ENCODE measurements at regions not wholly inside any gene's neighbourhood (a gene's known extent, or its start where the extent isn't known, plus 50 kb on each side); places are given as distances from the start of the nearest gene placed in this dataset.

DNA sequence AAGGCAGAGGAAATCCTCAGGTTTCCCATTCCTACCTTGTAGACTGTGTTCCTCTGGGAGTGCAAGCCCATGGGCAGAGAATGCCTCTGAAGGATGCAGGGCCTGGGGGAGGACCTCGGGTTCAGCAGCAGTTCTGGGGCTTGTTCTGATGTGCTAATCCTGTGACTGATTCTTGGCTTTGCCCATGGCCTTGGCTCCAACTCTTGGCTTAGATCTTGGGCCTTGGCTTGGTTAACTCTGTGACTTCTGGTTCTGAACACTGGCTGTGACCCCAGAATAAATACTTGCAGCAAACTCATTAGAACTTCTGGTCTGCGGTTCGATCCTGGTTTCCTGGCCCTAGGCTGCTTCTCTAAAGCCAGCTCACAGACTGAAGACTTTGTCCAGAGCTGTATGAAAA, 366.9 kb upstream of the ZEB2 start:
- DNase-seq (ENCODE audit: low spot score): no peak

DNA sequence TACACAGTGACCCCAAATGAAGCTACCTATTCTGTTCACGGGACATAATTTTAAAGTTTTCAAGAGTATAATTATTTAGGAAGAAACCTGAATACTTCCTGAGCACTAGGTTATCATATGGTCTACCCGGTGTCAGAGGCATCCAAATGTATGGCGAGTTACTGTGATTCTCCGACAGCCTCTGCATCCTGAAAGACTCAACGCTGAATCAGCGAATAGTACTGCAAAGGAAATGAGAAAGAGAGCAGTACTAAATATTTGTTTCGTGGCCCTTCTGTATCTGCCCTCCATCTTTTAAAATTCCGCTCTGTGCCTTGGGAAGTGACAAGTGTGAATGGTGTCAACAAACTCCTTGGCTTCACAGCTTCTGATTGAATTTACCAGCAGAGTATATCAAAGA, 358.0 kb upstream of the ZEB2 start:
- DNase-seq (ENCODE audit: low spot score): no peak

GRCh38 chr2:144876013-144876412, 356.1 kb upstream of the ZEB2 start:
- no peak for DNase-seq (ENCODE audit: low spot score)

GRCh38 chr2:144875290-144875969, 355.5 kb upstream of the ZEB2 start:
- no peak for DNase-seq (ENCODE audit: low spot score)

DNA sequence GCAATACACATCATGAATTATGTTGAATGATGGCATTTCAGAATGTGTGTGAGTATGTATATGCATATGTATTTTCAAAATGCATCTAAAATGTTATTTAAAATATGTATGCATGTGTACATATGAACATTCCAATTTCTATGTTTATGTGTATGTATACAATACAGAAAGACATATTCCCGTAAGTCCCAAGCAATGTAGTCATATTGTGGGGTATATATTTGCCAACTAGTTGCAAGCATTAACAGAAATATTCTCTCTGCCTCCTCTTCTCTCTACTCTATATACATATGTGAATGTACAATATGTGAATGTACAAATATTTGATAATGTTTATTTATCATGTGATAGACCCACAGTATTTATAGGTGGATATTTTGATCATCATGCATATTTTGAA, 345.8 kb upstream of the ZEB2 start:
- DNase-seq (ENCODE audit: low spot score): no peak

GRCh38 chr2:144859716-144860115, 339.8 kb upstream of the ZEB2 start:
- no peak for DNase-seq (ENCODE audit: low spot score)

DNA sequence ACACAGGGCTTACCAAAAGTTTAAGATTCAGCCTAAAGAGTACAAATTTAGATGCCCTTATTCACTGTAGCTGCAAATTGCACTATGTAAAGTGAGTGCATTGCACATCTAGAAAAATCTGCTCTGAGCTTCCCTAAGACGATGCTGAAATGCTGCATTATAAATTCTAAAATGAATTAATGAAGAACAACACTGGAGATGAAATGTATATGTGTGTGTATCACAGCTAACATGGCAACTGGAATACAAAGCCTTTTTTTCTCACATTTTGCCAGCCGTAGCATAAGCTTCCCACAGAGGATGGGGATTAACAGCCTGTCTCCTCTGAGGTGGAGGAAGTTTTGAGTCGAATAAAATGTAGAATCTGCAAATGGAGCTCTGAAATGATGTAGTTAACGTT, 338.3 kb upstream of the ZEB2 start:
- DNase-seq (ENCODE audit: low spot score): no peak

GRCh38 chr2:144854596-144854995, 334.7 kb upstream of the ZEB2 start:
- no peak for DNase-seq (ENCODE audit: low spot score)

DNA sequence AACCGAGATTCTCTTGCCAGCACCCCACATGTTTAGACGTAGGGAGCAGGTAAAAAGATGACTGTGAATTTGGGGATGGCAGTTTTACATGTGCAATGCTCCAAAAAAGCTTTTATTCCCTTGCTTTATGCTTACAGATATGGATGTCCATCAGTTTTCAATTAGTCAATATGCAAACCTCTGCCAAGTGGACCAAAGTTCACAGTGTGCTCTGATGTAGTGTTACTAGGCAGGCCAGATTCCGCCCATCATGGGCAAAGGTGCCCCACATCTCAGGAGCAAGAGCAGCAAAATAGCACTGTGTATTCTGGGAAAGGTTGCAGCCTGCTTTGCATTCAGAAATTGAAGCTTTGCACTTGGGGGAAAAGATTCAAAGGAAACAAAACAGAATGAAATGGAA, 329.7 kb upstream of the ZEB2 start:
- DNase-seq (ENCODE audit: low spot score): no peak

- no peak for DNase-seq (ENCODE audit: low spot score)
Measured at GRCh38 chr2:144848423-144848822, 328.5 kb upstream of the ZEB2 start.

DNA sequence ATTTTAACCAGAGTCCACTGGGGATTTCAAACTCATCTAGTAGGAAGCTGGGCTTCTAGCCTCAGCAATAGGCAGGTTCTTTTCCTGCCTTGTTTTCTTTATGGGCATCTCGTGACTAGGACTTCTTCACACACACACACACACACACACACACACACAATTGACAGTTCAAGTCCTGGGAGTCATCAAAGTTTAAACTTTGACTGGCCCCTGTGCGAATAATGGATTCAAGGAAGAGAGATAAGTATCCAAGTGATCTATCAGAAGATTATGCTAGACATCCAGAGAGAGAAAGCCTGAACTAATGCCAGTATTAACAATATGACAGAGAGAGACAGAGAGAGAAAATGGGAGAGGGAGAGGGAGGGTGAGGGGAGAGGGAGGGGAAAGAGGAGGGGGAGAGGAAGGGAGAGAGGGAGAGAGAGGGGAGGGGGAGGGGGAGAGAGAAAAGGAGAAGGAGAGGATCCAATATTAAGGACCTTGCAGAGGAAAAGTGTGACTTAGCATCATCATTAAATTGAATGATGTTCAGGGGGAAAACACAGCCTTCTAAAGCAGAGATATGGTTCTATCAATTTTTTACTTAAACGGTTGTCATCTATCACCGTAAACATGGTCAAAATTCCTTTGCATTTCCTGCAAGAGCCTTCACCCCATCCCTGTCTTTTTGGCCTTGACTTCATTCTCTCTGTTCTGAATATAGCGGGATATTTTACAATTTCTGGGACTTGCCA, 327.6 kb upstream of the ZEB2 start:
- DNase-seq (ENCODE audit: low spot score): no peak

DNA sequence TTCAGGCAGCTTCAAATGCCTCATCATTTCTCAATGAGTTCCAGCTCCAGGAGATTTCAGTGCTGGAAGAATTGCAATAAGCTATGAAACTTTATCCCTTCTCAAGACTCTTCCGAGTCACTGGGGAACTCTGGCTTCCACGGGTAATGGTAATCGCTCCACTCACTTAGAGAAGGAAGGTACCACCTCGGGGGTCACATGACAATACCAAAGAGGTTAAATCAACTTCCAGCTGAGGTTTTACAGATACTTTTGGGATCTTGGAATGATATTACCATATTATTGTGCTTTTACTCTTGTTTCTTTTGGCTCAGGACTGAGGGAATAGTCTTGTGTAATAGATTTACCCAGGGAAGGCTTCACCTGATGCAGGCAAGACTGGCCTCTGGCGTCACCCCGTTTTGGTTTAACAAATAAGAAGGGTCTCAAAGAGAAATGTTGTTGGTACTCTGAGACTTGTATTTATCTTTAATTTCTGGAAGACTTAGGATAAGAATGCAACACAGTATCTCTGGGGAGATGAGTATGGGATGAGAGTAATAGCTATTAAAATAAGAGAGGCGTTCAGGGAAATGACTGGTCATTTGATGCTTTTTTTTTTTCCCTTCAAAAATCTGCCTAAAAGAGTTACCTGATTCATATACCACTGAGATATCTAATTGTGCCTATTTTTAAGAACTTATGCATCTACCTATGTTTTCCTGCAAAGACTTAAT, 316.9 kb upstream of the ZEB2 start:
- no peak for DNase-seq (ENCODE audit: low spot score)

DNA sequence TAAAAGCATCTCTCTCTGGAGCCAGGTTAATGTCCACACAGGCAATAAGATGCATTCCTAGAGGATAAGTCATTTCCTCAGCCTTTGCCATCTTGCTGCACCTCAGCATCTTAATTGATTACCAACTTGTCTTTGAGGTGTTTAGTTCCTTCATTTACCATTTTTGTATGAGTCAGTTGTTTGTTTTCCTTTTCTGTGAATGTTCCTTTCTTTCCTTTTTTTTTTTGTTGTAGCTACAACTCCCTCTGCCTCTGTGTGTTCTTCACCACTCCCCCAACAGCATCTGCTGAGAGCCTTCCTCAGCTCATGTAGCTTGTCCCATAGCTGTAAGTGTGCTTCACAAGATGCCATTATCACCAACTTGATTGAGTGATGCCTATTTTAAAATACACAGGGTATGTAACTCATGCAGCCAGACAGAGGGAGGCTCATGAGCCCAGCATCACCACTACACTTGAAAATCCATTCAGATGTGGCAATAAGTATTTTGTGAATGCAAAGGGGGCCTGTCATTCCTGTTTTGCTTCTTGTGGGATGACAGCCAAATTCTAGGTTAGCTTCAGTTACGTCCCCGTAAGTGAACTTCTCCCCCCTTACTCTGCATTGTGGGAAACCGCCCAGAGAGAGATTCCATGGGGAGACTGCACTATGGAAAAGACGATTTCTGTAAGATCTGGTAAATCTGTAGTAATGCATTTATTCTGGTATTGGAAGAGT, 315.9 kb upstream of the ZEB2 start:
- no peak for DNase-seq (ENCODE audit: low spot score)

GRCh38 chr2:144834998-144835633, 315.2 kb upstream of the ZEB2 start:
- no peak for DNase-seq (ENCODE audit: low spot score)

DNA sequence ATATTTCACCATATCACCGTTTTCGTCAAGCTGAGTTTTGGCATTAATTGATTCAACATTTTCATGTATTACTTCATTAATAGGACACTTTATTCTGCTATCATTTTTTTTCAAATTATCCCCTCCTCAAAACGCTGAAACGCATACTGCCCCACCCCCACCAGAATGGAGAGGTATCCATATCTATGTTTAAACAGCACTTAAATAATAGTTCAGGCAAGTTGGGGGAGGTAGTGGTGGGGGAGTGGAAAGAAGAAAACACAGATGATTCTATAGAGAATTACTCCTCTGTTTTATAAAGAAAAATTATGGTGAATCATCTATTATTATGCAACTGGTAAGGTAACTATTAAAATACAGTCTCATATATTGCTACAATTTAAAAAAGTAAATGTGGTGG, 314.4 kb upstream of the ZEB2 start:
- DNase-seq (ENCODE audit: low spot score): no peak

DNA sequence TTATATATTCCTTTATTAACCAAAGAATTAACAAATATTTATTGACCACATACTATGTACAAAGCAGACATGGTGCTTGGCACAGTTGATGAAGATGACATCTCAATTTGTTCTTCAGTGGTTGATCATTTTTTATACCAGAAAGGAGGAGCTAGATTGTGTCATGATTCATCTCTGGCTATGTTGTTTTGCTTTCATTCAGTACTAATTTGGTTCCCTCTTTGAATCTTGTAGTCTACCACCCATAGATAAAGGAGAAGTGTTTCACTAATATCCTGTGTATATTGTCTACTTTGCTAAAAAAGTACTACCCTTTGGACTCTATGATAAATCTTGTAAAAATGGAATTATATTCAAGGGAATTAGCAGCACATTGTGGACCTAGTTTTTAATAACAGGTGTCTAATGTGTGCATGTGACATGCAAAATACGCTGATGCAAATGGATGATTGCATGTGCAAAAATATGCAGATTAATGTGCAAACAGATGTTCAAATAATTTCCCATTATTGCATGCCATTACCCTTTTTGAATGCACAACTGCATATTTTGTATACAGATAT, 313.2 kb upstream of the ZEB2 start:
- no peak for DNase-seq (ENCODE audit: low spot score)

GRCh38 chr2:144832048-144832447, 312.1 kb upstream of the ZEB2 start:
- no peak for DNase-seq (ENCODE audit: low spot score)

GRCh38 chr2:144830543-144830942, 310.6 kb upstream of the ZEB2 start:
- no peak for DNase-seq (ENCODE audit: low spot score)

- no peak for DNase-seq (ENCODE audit: low spot score)
Measured at GRCh38 chr2:144827404-144827803, 307.5 kb upstream of the ZEB2 start.

GRCh38 chr2:144826105-144826504, 306.2 kb upstream of the ZEB2 start:
- no peak for DNase-seq (ENCODE audit: low spot score)

- DNase-seq (ENCODE audit: low spot score): no peak
Measured at GRCh38 chr2:144825331-144826020, 305.6 kb upstream of the ZEB2 start.

Data from hematopoietic multipotent progenitor cell treated with erythropoietin and hydrocortisone succinate and interleukin-3 and kit ligand, for 15 days (in vitro differentiated cells).